K562 (cell line): ENCODE measurements at regions not wholly inside any gene's neighbourhood (a gene's known extent, or its start where the extent isn't known, plus 50 kb on each side); places are given as distances from the start of the nearest gene placed in this dataset.

Source experiments
- ATAC-seq: fragments of 200-7000 bp; cut with Tn5 transposase; 3 replicates; pipeline ENCODE4 v1.9.1; 2020; ENCODE audit warnings: moderate library complexity
- BruUV-seq: library from RNA; stranded (reverse); fragments of 400-500 nt; replicated peaks from 2 replicates; lab custom pipeline; 2021; lab: Mats Ljungman, UMichigan
- CTCF ChIA-PET: fragments of 300-600 bp; formaldehyde crosslinking; extraction: SDS; loops from one replicate; lab custom pipeline; 2021; ENCODE audit warnings: low intra/inter-chr PET ratio; lab: Yijun Ruan, JAX
- POLR2A ChIA-PET: fragments of 300-600, 350-650 bp; sonication (Branson Sonifier 250); formaldehyde crosslinking; extraction: SDS; loops from one replicate; lab custom pipeline; 2021; ENCODE audit warnings: antibody characterized with exemption, inconsistent platforms; lab: Yijun Ruan, JAX
- DNase-seq, 4 experiments: peaks; one replicate each; pipeline versions ENCODE4 v3.0.0 to v3.0.0-alpha.2; 2011 to 2018; ENCODE audit warnings: low spot score in 3 of 4, mixed read lengths in 3 of 4; ENCODE audit errors: extremely low read depth in 1 of 4
- FAIRE-seq: peaks from 2 replicates; lab custom pipeline; 2011; peaks lifted over from hg19 to GRCh38; lab: Jason Lieb, UNC
- H2AFZ ChIP-seq: 2 replicates; pipeline ENCODE4 v1.6.0; 2011; ENCODE audit warnings: low read depth, low read length, control low read depth, inconsistent platforms
- H3K27ac ChIP-seq: fragments of 200-600 bp; 3 replicates; pipeline ENCODE4 v1.8.0; 2011; ENCODE audit warnings: low read depth, mild to moderate bottlenecking, control low read depth, inconsistent platforms, low read length, moderate library complexity, mixed read lengths; ENCODE audit errors: extremely low read depth
- H3K27me3 ChIP-seq, 2 experiments: fragments of 300-600 bp in 1 of 2; 2 replicates in 1 of 2; 3 replicates in 1 of 2; pipeline versions ENCODE4 v1.6.0 to v1.8.0; 2011; ENCODE audit warnings: inconsistent platforms in 2 of 2, low read length in 2 of 2, mild to moderate bottlenecking in 1 of 2, mixed read lengths in 1 of 2, moderate library complexity in 1 of 2; ENCODE audit not compliant: control insufficient read depth in 2 of 2, insufficient read depth in 2 of 2
- H3K36me3 ChIP-seq: fragments of 300-600 bp; 3 replicates; pipeline ENCODE4 v1.8.0; 2011; ENCODE audit warnings: mild to moderate bottlenecking, low read length, inconsistent platforms; ENCODE audit not compliant: control insufficient read depth, insufficient read depth
- H3K4me1 ChIP-seq, 2 experiments: fragments of 200-600 bp in 1 of 2; replicated peaks in 1 of 2; 2 replicates in 1 of 2; 3 replicates in 1 of 2; pipeline versions ENCODE4 v1.5.1 to v1.8.0; 2011; ENCODE audit warnings: inconsistent platforms in 2 of 2, low read length in 2 of 2, mild to moderate bottlenecking in 1 of 2, mixed read lengths in 1 of 2, moderate library complexity in 1 of 2; ENCODE audit not compliant: control insufficient read depth in 2 of 2, insufficient read depth in 2 of 2
- H3K4me2 ChIP-seq: 2 replicates; pipeline ENCODE4 v1.6.1; 2011; ENCODE audit warnings: low read length, control low read depth, inconsistent platforms, mixed read lengths; ENCODE audit not compliant: insufficient read depth
- H3K4me3 ChIP-seq: fragments of 200-600 bp; sonication (generic), shearing (Covaris generic); 2 replicates; pipeline ENCODE4 v1.5.1; 2016; ENCODE audit warnings: control low read depth, inconsistent platforms
- H3K79me2 ChIP-seq: fragments of 200-600 bp; 3 replicates; pipeline ENCODE4 v1.8.0; 2011; ENCODE audit warnings: low read length, inconsistent platforms; ENCODE audit not compliant: control insufficient read depth, insufficient read depth
- H3K9ac ChIP-seq, 2 experiments: 2 replicates each; pipeline versions ENCODE4 v1.6.0 to v1.6.1; 2011; ENCODE audit warnings: low read depth in 2 of 2, low read length in 2 of 2, control low read depth in 1 of 2, inconsistent platforms in 1 of 2, mild to moderate bottlenecking in 1 of 2, mixed read lengths in 1 of 2; ENCODE audit not compliant: insufficient read depth in 1 of 2
- H3K9me1 ChIP-seq: one replicate; pipeline ENCODE4 v1.6.0; 2011; ENCODE audit warnings: inconsistent platforms, mild to moderate bottlenecking, low read length, moderate library complexity; ENCODE audit not compliant: control insufficient read depth, insufficient read depth
- H3K9me3 ChIP-seq: replicated peaks from 2 replicates; pipeline ENCODE4 v1.5.1; 2011; ENCODE audit warnings: low read depth, low read length, inconsistent platforms; ENCODE audit not compliant: control insufficient read depth, insufficient read depth
- H4K20me1 ChIP-seq: replicated peaks from 2 replicates; pipeline ENCODE4 v1.6.1; 2011; ENCODE audit warnings: low read length, inconsistent platforms, mixed read lengths; ENCODE audit not compliant: control insufficient read depth, insufficient read depth
- CBX2 ChIP-seq: fragments of 200-600 bp; sonication (generic); IDR thresholded peaks from one replicate; pipeline ENCODE4 v1.6.1; 2012; ENCODE audit warnings: mild to moderate bottlenecking, low read length, inconsistent platforms; ENCODE audit not compliant: insufficient read depth, poor library complexity, severe bottlenecking
- CHD2 ChIP-seq: IDR thresholded peaks from 2 replicates; pipeline ENCODE4 v1.6.1; 2011; ENCODE audit warnings: low read depth, low read length
- EP300 ChIP-seq: IDR thresholded peaks from 2 replicates; pipeline ENCODE4 v1.6.1; 2012; ENCODE audit warnings: low read length, improper control_type of control experiment
- ETV6 ChIP-seq, 3 experiments: fragments of 150-350 bp in 1 of 3; sonication (generic) in 1 of 3; formaldehyde crosslinking in 1 of 3; IDR thresholded peaks; 2 replicates each; pipeline versions ENCODE4 v1.6.1 to v1.8.0; 2014 to 2022; ENCODE audit warnings: borderline replicate concordance in 2 of 3, low read depth in 2 of 3, antibody characterized with exemption in 1 of 3, low read length in 1 of 3, mild to moderate bottlenecking in 1 of 3, missing genetic modification reagents in 1 of 3
- HMG20A ChIP-seq: fragments of 450-650 bp; formaldehyde crosslinking; conservative IDR thresholded peaks from 2 replicates; pipeline ENCODE4 v1.4.0; 2020; ENCODE audit warnings: mild to moderate bottlenecking, mixed read lengths
- PTBP1 ChIP-seq: fragments of 200-400 bp; formaldehyde crosslinking; IDR thresholded peaks from 2 replicates; pipeline ENCODE4 v1.6.1; 2017; ENCODE audit warnings: low read depth, low read length
- ZNF77 ChIP-seq: fragments of 250-450 bp; sonication (Bioruptor Pico); IDR thresholded peaks from 2 replicates; pipeline ENCODE4 v1.5.0; 2020
- WGBS: fragments of 100-300 bp; shearing (Covaris generic); methylation state at CpG from one replicate; pipeline ENCODE4 v1.1.6; 2016; ENCODE audit warnings: low coverage, mixed read lengths; ENCODE audit not compliant: insufficient coverage; ENCODE audit errors: missing lambda C conversion rate; 5-methylcytosine and 5-hydroxymethylcytosine counted together
- in situ Hi-C: fragments of 300-500 bp; cut with MboI; formaldehyde crosslinking; loops from 4 replicates; pipeline ENCODE4 v1.15.0; 2018; ENCODE audit warnings: inconsistent platforms, mixed read lengths
- intact Hi-C: fragments of 100-400 bp; cut with micrococcal nuclease; formaldehyde crosslinking; loops from 2 replicates; pipeline ENCODE4 v1.14.2; 2022
- TF ChIP-seq, protein P1 (sequence below): fragments of 450-650 bp; formaldehyde crosslinking; conservative IDR thresholded peaks from 2 replicates; pipeline ENCODE4 v1.4.0; 2022; ENCODE audit warnings: mild to moderate bottlenecking, missing genetic modification characterization
- TF ChIP-seq, protein P2 (sequence below): fragments of 450-650 bp; formaldehyde crosslinking; IDR thresholded peaks from 2 replicates; pipeline ENCODE4 v1.4.0; 2020; ENCODE audit warnings: mild to moderate bottlenecking, moderate library complexity
- TF ChIP-seq, protein P3 (sequence below): fragments of 200-800 bp; sonication (Bioruptor generic); IDR thresholded peaks from 2 replicates; pipeline ENCODE4 v1.6.1; 2017; ENCODE audit warnings: missing genetic modification characterization, missing compliant biosample characterization
- TF ChIP-seq, protein P4 (sequence below): sonication (generic); formaldehyde crosslinking; IDR thresholded peaks from 2 replicates; pipeline ENCODE4 v1.8.0; 2022; ENCODE audit warnings: mild to moderate bottlenecking, missing genetic modification reagents

DNA sequence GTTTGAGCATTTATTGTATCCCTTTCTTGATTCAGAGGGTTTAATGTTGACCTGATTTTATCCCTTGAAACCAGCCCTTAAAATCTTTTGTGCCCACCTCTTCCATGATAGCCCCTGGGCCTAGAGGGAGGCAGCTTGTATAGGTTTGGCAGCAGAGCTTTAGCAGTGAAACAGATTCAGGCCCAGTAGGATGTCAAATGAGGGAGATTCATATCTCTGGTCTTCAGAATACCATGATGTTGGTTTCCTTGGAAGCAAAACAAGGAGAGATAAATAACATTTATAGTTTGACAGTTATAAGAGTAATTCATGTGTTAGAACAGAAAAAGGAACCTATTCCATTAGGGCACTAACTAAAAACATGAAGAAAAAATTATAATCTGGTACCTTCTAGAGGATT lies 649.2 kb downstream of the METTL4 start (continued):
- TF ChIP-seq, protein P1, sequence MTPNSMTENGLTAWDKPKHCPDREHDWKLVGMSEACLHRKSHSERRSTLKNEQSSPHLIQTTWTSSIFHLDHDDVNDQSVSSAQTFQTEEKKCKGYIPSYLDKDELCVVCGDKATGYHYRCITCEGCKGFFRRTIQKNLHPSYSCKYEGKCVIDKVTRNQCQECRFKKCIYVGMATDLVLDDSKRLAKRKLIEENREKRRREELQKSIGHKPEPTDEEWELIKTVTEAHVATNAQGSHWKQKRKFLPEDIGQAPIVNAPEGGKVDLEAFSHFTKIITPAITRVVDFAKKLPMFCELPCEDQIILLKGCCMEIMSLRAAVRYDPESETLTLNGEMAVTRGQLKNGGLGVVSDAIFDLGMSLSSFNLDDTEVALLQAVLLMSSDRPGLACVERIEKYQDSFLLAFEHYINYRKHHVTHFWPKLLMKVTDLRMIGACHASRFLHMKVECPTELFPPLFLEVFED (CRISPR knock-in tag): no peak
- no peak for TF ChIP-seq PTBP1
- TF ChIP-seq, protein P2, sequence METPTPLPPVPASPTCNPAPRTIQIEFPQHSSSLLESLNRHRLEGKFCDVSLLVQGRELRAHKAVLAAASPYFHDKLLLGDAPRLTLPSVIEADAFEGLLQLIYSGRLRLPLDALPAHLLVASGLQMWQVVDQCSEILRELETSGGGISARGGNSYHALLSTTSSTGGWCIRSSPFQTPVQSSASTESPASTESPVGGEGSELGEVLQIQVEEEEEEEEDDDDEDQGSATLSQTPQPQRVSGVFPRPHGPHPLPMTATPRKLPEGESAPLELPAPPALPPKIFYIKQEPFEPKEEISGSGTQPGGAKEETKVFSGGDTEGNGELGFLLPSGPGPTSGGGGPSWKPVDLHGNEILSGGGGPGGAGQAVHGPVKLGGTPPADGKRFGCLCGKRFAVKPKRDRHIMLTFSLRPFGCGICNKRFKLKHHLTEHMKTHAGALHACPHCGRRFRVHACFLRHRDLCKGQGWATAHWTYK (CRISPR knock-in tag): no peak

DNA sequence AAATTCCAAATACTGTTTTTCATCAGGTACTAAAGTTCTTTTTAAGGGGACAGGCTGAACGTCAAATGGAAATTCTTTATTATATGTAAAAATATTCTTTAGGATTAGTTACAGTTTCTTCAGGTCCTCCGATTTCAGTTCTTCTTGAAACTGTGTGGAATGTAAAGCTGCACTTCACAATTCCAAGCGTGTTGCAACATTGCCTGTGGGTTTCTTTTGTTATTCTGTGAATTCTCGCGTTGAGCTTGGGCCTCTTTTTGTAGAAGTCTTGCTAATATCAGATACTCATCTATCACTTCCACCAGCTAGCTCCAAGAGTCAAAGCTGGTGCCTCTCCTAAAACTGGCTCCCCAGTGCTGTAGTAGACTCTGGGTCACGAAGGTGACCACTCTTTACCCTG lies 642.6 kb downstream of the METTL4 start:
- in situ Hi-C loops (no loop called here), intact Hi-C loops (loop anchor here (10.0 kb wide), 1 partner anchor 616 kb away; no protein-coding TSS in a partner anchor)
- Histone ChIP-seq H3K9me1 (no peaks in the 10 kb centered on the region), H2AFZ (no peak overlapping the region), H3K4me3 (no peak overlapping the region), H3K9ac (no peak overlapping the region), H3K9me3 (no peaks in the 10 kb centered on the region), H3K27ac (no peak overlapping the region), H3K79me2 (no peaks in the 10 kb centered on the region)
- BruUV-seq: no TSS peak
- TF ChIP-seq CHD2 (no peak), ZNF77 (CRISPR knock-in tag) (no peak), CBX2 (no peak), EP300 (no peak), ETV6 (IDR thresholded peaks at IDR 0.05; ENCODE audit: borderline replicate concordance in 1 of 2, low read depth in 2 of 2, low read length in 1 of 2) (no peak), ETV6 (CRISPR knock-in tag; IDR thresholded peaks at IDR 0.05; ENCODE audit: borderline replicate concordance) (no peak), HMG20A (no peak)
- TF ChIP-seq, protein P3, sequence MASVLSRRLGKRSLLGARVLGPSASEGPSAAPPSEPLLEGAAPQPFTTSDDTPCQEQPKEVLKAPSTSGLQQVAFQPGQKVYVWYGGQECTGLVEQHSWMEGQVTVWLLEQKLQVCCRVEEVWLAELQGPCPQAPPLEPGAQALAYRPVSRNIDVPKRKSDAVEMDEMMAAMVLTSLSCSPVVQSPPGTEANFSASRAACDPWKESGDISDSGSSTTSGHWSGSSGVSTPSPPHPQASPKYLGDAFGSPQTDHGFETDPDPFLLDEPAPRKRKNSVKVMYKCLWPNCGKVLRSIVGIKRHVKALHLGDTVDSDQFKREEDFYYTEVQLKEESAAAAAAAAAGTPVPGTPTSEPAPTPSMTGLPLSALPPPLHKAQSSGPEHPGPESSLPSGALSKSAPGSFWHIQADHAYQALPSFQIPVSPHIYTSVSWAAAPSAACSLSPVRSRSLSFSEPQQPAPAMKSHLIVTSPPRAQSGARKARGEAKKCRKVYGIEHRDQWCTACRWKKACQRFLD: no peak
- TF ChIP-seq, protein P4, sequence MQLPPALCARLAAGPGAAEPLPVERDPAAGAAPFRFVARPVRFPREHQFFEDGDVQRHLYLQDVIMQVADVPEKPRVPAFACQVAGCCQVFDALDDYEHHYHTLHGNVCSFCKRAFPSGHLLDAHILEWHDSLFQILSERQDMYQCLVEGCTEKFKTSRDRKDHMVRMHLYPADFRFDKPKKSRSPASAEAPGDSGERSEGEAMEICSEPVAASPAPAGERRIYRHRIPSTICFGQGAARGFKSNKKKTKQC (CRISPR knock-in tag): no peak
- TF ChIP-seq, all 486 proteins: peak for 0
- no peaks in the 10 kb centered on the region for H4K20me1 ChIP-seq
- ChIA-PET CTCF (no interaction called here), POLR2A (no interaction called here)
- ATAC-seq (no peak), FAIRE-seq (no peak), DNase-seq (no peak)
- no peaks in the 10 kb centered on the region for H3K4me1 ChIP-seq
- H3K4me2 ChIP-seq: no peak overlapping the region
- no peaks in the 10 kb centered on the region; a peak in 1 of 5 replicates for H3K27me3 ChIP-seq
- no peaks in the 10 kb centered on the region for H3K36me3 ChIP-seq
- 0% methylated on average over 6 of the region's 6 CpGs for WGBS
